Fibroblast of upper back skin (primary cell): ENCODE measurements at regions not wholly inside any gene's neighbourhood (a gene's known extent, or its start where the extent isn't known, plus 50 kb on each side); places are given as distances from the start of the nearest gene placed in this dataset.
"Not testable (repeated sequence)": the region's sequence is repeated elsewhere in the genome, so short reads cannot be mapped to it uniquely, and the experiment has no call there.

Experiments
- DNase-seq: peaks from one replicate; pipeline ENCODE4 v3.0.0-alpha.2; 2013

DNA sequence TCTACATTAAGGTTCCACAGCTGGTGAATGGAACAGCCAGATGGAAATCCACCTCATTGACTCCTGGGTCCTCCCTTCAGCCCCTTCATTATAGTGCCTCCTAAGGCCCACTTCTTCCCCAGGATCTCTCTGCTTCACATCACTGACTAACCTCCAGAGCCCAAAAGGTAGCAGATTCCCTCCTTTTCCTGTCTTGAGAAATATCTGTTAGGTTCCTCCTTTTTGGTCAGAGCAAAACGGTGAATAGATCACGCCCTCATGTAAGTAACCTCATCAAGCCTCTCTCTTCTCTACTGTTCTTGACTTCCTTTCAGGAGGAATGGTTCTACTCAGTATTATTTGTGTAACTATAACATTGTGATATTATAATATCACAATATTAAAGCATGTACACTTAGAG lies 155.0 kb upstream of the SRD5A2 start:
- no peak for DNase-seq

DNA sequence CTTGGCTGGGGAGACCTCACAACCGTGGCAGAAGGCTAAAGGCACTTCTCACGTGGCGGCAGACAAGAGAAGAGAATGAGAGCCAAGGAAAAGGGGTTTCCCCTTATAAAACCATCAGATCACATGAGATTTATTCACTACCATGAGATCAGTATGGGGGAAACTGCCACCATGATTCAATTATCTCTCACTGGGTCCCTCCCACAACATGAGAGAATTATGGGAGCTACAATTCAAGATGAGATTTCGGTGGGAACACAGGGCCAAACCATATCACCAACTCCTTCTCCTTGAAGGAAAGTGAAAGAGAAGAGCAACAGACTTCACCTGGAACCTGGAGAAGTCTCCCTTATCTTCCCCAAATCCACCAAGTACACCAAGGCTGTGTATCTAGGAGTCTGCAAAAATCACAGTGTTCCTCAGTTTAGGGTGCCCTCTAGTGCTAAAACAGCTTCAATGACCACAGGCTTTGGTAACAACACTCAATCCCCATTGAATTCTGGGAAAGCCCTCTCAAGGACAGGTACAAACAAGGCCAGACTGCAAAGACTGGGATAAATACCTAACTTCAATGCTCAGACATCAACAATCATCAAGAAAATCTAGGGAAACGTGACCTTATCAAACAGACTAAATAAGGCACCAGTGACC lies 148.8 kb upstream of the SRD5A2 start:
- DNase-seq, result no peak

DNA sequence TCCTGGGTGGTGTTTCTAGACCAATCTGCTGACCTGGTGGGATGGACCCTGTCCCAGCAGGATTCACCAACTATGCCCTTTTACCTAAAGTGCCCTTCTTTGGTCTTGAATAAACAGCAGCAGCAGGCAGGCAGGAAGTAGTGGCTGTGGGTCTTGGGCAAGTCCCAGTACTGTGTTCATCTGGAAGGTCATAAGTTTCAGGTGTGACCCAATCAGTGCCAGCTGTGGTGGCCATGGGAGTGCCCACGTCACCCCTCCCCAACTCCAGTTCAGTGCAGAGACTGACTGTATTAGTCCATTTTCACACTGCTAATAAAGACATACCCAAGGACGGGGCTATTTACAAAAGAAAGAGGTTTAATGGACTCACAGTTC lies 148.3 kb upstream of the SRD5A2 start:
- no peak for DNase-seq

DNA sequence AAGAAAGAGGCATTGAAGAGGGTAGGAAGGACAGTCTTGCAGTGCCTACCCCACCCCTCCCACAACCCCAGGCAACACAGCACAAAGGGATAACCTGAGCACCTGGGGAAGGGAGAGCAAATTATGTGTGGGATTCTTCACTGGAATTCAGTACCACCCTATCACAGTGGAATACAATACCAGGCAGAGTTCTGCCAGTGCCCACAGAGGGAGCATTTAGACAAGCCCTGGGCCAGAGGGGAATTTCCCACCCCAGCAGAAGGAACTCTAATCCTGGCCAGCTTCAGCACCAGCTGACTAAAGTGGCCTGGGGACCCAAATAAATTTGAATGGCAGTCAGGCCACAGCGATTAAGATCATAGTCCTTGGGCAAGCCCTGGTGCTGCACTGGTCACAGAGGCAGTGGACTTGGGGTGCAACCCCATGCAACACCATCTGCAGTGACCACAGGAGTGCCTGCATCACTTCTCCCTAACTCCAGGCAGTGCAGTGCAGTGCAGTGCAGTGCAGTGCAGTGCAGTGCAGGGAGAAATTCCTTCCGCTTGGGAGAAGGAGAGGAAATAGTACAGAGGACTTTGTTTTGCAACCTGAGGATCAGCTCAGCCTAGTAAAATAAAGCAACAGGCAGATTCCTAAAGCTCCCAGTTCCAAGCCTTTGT lies 147.8 kb upstream of the SRD5A2 start:
- no peak for DNase-seq

DNA sequence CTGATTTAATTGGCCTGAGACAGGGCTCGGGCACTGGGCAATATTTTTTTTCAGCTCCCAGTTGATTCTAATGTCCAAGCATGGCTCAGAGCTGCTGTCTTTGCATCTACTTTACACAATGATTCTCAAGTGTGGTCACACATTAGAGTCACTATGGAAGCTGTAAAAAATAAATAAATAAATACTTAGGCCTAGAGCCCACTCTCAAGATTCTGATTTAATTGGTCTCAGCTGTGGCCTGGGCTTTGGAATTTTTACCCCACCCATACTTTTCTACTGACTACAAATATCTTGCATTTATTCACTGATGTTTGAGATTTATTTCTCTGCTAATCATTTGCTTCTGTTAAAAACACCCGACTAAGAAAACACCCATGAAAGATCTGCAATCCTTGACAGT lies 145.7 kb upstream of the SRD5A2 start:
- no peak for DNase-seq

DNA sequence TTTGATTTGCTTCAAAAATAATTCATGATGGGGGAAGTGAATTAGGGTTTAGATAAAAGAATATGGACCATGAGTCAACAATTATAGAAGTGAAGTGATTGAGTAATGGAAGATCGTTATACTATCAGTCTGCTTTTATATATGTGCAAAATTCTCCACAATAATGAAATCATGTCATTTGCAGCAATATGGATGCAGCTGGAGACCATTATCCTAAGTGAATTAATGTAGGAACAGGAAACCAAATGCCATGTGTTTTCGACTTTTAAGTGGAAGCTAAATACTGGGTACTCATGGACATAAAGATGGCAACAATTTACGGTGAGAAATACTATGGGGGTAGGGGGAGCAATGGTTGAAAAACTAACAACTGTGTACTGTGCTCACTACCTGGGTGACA lies 144.7 kb upstream of the SRD5A2 start:
- no peak for DNase-seq

DNA sequence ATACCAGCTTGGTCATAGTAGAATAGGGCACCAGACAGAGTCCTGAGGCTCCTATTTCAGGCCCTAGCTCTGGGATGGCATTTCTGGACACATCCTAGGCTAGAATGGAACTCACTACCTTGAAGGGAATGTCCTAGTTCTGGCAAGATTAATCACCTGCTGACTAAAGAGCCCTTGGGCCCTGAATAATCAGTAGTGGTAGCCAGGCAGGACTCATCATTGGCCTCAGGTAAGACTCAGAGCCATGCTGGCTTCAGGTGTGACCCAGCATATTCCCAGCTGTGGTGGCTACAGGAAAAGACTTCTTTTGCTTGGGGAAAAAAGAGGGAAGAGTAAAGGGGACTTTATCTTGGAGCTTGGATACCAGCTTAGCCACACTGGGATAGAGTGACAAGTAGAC lies 131.0 kb upstream of the SRD5A2 start:
- no peak for DNase-seq

DNA sequence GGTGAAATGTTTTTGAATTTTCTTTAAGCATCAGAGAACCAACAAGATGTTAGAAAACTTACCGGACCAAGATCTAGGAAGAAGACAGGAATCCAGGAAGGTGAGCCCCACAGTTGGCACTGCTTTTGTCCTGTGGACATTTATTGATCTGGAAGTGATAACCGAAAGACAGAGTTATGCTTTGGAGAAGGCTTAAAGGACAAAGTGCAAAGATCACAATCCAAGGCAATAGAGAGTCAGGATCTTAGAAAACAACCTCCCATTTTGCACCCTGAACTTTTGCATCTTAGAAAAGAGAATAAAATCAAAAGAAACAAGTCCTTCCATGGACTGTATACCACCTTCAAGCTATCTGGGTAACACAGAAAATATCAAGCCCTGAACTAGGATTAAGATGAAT lies 129.4 kb upstream of the SRD5A2 start:
- no peak for DNase-seq

DNA sequence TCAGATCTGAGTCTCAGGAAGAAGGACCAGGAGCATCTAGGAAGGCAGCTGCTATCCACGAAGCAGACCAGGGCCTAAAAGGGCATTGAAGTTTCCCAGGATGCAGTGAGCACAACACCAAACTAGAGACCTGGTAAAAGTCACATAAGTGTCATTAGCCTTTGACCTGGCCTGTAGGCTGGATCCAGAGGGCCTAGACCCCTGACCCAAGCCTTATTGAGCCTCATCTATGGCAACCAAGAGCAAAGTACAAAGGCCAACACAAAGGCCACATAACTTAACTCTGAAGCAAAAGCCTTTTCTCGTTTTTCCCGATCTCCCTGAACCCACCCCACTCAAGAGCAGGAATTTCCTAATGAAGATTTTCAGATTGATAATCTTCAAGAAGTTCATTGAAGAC lies 127.3 kb upstream of the SRD5A2 start:
- no peak for DNase-seq

DNA sequence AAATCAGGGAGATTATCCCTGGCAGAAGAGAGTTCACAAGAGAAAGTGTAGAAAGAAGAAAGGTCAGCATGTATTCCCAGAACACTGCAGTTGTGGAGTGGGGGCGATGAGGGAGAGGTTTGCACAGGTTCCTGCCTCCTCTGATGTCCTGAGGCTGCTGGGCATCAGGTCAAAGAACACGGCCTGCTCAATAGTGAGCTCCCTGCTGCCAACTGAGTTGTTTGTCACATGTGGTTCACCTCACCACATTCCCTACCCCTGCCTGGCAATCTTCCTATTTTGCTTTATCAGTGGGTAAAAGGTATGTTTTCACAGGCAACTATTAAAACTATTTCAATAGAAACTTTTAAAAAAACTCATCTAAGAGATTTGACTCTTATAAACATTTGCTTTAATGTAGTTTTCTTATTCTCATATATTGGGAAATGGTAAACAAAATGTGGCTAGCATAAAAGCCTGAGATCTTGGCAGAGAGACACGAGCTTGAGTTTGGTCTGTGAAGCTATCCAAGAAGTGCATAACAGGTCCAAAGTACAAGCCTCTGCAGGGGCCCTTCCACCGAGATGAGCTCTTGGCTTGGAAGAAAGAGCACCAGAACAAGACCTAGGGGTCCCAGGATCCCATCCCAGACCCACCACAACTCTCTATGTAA lies 123.9 kb upstream of the SRD5A2 start:
- DNase-seq, result no peak

DNA sequence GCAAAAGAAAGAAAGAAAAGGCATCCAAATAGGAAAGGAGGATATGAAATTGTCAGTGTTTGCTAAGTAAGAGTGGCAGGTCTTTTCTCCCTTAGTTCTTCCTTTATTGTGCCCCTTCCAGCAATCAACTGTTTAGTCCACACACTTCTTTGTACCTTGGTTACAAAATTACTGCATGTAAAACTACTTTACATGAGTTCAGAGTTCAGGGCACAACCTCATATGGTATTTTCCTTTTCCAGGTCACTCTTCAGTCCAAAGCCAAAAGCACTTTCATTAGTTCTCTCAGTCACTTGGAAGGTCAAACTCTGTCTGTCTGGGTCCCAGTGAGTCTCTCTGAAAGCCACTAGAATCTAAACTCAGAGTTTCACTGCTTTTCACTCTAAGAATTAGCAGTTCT lies 122.5 kb upstream of the SRD5A2 start:
- no peak for DNase-seq

DNA sequence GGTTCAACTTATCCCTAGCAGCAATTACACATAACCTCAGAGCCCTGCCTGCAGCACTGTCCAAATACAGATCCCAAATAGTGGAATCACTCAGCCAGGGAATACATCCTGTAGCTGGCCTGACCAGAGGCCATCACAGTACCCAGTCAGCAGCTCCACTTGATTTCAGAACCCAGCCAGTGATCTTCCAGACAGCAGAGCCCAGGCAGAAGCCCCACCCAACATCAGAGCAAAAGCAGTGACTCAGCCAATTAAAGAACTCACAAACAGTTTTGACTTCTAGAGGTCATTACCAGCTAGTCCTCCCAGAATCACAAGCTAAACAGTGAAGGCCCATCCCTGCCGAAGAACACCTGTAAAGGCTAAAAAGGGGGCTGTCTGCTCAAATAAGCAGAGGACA lies 118.0 kb upstream of the SRD5A2 start:
- DNase-seq, result no peak

DNA sequence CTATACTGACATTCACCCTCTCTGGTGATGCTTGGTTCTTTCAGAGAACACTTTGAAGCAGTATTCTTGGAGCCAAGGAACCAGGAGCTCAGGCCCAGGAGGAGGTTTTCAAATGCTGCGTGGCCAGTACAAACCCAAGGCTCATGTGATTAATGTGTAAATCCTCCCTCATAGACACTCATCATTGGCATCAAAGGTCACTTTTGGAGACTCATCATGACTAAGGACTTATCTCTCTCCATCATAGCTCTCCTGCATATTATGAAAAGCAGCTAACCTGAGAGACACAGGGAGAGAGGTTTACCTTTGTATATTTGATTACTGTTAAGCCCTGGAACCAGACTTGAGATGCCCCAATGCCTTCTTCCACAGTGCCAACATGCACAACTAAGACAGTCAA lies 115.3 kb upstream of the SRD5A2 start:
- no peak for DNase-seq

DNA sequence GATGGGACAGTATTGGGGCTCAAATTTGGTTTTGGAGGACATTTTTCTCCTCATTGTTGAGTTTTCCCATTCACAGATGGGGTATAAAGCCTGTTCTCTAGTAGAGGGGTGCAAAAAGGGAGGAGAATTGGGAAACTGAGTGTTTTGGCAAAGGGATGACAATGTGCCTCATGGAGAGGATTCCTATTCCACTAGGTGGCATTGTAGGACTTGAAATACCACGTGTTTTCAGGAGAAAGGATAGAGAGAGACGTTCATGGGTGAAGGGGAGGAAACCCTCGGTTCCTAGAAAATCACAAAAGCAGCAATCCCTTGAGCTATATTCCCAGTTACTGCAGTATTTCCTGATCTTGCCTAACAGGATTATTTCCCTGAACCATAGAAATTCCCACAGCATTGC lies 113.7 kb upstream of the SRD5A2 start:
- peak; percentile 1 for DNase-seq

DNA sequence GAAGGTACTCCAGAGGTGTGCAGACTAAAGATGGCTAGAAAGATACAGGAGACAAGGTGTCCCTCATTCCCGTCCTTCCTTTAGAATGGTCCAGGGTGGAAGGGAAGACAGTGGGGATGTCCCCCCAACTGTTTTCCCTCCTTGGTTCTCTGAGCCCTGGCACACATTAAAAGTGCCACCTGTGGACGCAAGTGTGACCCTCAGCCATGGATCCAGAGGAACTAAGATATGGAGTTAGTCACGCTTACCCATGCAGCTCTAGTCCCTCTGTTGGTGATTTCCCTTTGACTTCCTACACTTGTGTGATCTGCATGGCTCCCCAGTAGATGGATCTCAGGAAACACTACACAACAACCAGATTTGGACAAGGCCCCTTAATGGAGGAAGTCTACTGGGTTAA lies 113.1 kb upstream of the SRD5A2 start:
- DNase-seq, result no peak

DNA sequence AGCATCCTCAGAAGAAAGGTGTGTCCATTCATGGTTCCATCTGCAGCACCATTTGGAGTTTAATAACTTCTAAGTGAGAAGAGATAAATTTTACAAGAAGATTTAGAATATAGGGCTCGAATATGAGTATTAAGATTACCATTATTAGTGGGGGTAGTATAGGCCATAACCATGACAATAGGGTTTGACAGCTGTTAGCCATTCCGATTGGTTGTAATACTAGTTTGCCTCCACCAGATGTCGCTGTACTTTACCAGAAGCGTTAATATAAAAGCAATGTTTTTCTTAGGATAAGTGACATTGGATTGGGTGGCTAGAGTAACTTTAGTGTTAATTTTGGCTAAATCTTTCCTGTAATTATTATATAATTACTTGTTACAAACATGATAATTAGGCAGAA lies 107.5 kb upstream of the SRD5A2 start:
- no peak for DNase-seq

DNA sequence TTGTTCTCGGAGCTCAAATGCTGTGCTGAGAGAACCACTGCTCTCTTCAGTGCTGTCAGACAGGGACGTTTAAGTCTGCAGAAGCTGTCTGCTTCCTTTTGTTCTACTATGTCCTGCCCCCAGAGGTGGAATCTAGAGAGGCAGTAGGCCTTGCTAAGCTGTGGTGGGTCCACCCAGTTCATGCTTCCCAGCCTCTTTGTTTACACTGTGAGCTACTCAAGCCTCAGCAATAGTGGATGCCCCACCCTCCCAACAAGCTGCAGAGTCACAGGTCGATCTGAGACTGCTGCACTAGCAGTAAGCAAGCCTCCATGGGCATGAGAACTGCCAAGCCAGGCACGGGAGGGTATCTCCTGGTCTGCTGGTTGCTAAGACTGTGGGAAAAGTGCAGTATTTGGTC lies 102.8 kb upstream of the SRD5A2 start:
- not testable (repeated sequence) for DNase-seq

DNA sequence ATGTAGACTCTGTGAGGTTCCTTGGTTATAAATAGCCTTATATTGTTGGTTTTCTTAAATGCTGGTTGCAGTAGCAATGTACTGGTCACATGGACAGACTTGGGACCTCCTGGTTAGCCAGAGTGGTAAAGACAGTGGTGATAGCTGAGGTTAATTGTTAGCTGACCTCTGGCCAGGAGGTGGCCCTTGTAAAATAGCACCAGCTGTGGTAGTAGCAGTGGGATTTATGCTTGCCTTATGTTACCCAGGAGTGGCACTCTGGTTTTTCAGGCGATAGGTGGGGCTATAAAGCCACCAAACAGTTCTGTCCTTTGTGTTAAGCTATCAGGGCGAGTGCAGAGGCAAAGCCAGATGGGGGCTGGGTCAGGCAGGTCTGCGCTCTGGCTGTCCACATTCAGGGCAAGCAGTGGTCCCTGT lies 94.8 kb upstream of the SRD5A2 start:
- DNase-seq, result no peak

DNA sequence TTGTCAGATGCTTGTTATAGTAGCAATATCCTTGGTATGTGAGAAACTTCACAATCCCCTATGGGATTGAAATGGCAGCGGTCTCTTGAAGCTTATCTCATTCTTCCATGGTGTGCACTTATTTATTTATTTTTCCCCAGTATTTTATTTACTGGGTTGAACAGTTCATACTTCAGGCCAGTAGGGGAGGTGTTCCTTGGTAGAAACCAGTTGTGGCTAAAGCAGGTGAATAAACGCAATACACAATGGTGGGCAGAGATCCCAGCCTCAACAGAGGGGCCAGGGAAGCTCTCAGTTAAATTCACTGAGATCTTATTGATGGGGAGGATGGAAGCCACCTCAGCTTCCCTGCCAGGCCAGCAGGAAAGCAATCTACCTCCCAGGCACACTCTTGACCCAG lies 93.7 kb upstream of the SRD5A2 start:
- DNase-seq, result no peak

DNA sequence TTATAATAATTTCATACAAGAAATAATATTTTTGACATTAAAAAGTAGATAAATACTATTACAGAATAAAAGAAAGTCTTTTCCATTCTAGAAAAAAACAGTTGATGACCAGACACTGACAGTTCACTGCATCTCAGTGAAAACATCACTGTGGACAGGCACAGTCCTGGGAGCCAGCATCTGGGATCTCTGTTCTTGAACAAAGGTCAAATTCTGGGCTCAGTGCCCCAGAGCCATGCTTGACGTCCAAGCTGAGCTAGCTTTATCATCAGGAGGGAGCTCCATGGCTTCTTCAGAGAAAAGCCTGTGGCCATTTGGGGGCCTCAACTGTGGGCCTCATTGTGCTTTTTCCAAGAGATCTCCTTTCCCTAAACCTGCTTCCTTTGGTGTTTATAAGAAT lies 86.1 kb upstream of the SRD5A2 start:
- no peak for DNase-seq

DNA sequence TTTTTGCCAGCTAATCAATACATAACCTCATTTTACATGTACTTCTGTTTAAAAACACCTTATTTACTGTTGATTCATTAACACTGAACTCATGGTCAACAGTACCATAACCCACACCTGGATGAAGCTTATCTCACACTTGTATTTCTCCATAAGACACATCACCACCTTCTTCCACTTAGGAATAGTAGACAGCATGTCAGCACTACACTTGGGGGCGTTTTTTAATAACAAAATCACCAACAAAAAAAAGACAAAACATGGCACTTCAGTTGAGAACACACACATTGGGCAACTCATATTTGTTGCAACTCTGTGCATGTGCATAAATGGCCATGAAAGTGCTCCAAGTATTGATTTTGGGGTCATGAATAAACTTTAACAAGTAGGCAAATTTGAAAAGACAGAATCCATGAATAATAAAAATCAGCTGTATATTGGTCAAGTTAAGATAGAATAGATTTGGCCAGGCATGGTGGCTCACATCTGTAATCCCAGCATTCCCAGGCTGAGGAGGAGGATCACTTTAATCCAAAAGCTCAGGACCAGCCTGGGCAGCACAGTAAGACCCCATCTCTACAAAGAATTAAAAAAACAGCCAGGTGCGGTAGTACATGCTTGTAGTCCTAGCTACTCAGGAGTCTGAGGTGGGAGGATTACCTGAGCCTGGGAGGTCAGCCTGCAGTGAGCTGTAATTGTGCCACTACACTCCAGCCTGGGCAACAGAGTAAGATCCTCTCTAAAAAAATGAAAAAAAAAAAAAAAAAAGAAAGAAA lies 84.4 kb upstream of the SRD5A2 start:
- no peak for DNase-seq

DNA sequence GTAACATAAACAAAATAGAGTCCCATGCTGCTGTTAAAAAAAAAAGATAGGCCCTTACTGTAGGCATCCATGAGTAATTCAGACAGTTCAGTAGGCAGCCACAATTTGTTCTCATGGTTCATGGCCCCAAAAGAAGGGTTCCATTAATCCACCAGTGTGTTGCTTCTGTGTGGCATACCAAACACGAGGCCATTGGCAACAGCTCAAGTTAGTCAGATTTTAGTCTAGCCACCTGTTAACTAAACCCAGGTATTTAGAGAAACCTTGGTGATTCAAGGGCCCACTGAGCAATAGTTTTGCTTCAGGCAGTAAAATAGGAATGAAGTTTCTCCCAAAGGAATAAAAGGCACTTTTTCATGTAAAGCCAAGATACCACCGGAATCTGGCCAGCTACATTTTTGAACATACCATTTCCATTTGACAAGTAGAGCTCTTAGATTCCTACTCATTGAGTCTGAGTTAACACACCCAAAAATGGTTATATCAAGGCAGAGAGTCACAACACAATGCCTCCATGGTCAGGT lies 80.1 kb upstream of the SRD5A2 start:
- no peak for DNase-seq

DNA sequence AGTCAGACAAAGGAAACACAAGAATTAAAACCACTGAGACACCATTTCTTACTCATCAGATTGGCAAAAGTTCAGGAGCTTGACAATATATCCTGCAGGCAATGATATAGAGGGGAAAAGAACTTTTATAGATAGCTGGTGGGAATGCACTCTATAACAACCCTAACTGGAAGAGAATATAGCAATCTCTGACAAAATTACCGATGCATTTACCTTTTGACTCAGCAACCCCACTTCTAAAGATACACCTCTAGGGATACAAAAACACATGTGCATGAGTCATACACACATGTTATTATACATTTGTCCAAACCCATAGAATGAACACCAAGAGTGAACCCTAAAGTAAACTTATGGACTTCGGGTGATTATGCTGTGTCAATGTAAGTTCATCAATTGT lies 79.4 kb upstream of the SRD5A2 start:
- DNase-seq, result no peak

DNA sequence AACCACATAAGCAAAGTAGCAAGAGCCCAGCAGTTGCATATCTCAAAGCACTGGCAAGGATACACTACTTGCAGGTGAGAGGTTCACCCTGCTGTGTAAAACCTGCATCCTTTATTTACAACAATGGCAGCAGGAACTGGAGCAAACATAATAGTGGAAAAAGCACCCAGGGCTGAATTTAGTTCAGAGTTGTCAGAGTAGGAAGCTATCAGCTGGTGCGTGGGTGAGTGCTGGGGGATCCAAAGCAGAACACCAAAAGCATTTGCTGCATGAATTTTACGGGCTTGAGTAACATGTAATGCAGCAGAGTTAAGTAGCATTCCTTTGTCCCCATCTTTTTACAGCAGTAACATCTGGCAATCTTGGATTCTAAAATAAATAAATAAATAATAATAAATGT lies 73.5 kb upstream of the SRD5A2 start:
- no peak for DNase-seq
